Heart right ventricle (tissue), 16 donors: ENCODE measurements at regions not wholly inside any gene's neighbourhood (a gene's known extent, or its start where the extent isn't known, plus 50 kb on each side); places are given as distances from the start of the nearest gene placed in this dataset.

Experiments used
- ATAC-seq, 8 donors: fragments of 200-7000 bp; cut with Tn5 transposase; one replicate each; pipeline ENCODE4 v1.9.1; 2020; ENCODE audit warnings: mild to moderate bottlenecking in 8 of 8, moderate library complexity in 8 of 8, moderate number of reproducible peaks in 1 of 8
- DNase-seq, 2 donors: peaks; one replicate each; pipeline ENCODE4 v3.0.0-alpha.2; 2020
- H3K27ac ChIP-seq, 10 donors: fragments of 200-600 bp; sonication (generic) in 2 of 10; one replicate each; pipeline versions ENCODE4 v1.5.0 to v1.8.0; 2020 to 2022; ENCODE audit warnings: mild to moderate bottlenecking in 3 of 10
- H3K27me3 ChIP-seq, 7 donors: fragments of 200-600 bp; one replicate each; pipeline ENCODE4 v1.8.0; 2021 to 2022; ENCODE audit warnings: mild to moderate bottlenecking in 2 of 7
- H3K36me3 ChIP-seq, 9 donors: fragments of 200-600 bp; sonication (generic) in 1 of 9; one replicate each; pipeline versions ENCODE4 v1.5.0 to v1.8.0; 2020 to 2022; ENCODE audit warnings: mild to moderate bottlenecking in 2 of 9
- H3K4me1 ChIP-seq, 9 donors: fragments of 200-600 bp; sonication (generic) in 1 of 9; one replicate each; pipeline versions ENCODE4 v1.5.0 to v1.8.0; 2020 to 2022; ENCODE audit warnings: mild to moderate bottlenecking in 4 of 9
- H3K4me3 ChIP-seq, 10 donors: fragments of 200-600 bp; sonication (generic) in 2 of 10; one replicate each; pipeline versions ENCODE4 v1.5.0 to v1.8.0; 2020 to 2022; ENCODE audit warnings: mild to moderate bottlenecking in 7 of 10, moderate library complexity in 2 of 10
- H3K9me3 ChIP-seq, 11 donors: fragments of 200-600 bp in 10 of 11; sonication (generic) in 2 of 11; one replicate each; pipeline versions ENCODE4 v1.5.0 to v1.8.0; 2013 to 2022; ENCODE audit warnings: mild to moderate bottlenecking in 2 of 11, control low read depth in 1 of 11, moderate library complexity in 1 of 11
- CTCF ChIP-seq, 9 donors: fragments of 200-600 bp; sonication (generic) in 2 of 9; IDR thresholded peaks; one replicate each; pipeline versions ENCODE4 v1.5.0 to v1.8.0; 2021 to 2022; ENCODE audit warnings: antibody characterized with exemption in 9 of 9, mild to moderate bottlenecking in 5 of 9, moderate library complexity in 1 of 9
- WGBS, 2 donors: extraction: QIAGEN DNeasy Blood & Tissue Kit; methylation state at CpG; one replicate each; pipeline ENCODE4 v1.1.7; 2013; ENCODE audit warnings: inconsistent platforms in 1 of 2; 5-methylcytosine and 5-hydroxymethylcytosine counted together
- intact Hi-C, 10 donors: fragments of 100-400 bp; cut with DNase I; formaldehyde crosslinking; loops; one replicate each; pipeline versions ENCODE4 v1.11.1 to v1.14.2; 2022
- donor health status: Arrhythmogenic right ventricular cardiomyopathy.
- donor health status: ischemic (EF 13 %, LVEDD 7.1; RV severe dilation, severe dysfunction).
- donor health status: healthy with polysubstance abuse.
- donor health status: DM: no; HTN: yes; CAD: no.
- donor health status: DM: no; HTN: no; CAD: no.
- donor health status: ischemic (EF 25% LVEDD 6.9; RV normal size, moderate dysfunction).
- donor health status: ischemic (EF 25% LVEDD 5.7; RV mildly dilated, moderate dysfunction).
- donor health status: healthy.
- donor health status: DM: yes; HTN: yes; CAD: no.
- donor health status: Ischemic cardiomyopathy.
- donor health status: ischemic (EF 35%, LVEDD 5.7; RV mildly dilated, moderate dysfunction).
- donor health status: nonischemic (EF 11% LVEDD 7.7; RV severe dilation, severe dysfunction).
- donor health status: DM: yes; HTN: yes; CAD: no.
- donor health status: PGD.
- donor health status: ischemic (EF 29% LVEDD 5.4; RV normal size, mild dysfunction).
- donor health status: nonischemic (EF 23%, LVEDD 6.1; RV moderate dilation, normal function).

GRCh38 chr12:19052689-19053088 lies 76.8 kb upstream of the PLEKHA5 start:
- ATAC-seq (no peak), DNase-seq (no peak)
- Histone ChIP-seq H3K9me3 (peaks cover 0 to 7% (median 0%) of the 10 kb centered on the region in 11 donors), H3K27me3 (no peaks in the 10 kb centered on the region), H3K36me3 (no peaks in the 10 kb centered on the region), H3K27ac (no peak overlapping the region), H3K4me1 (peaks cover 0 to 4% (median 0%) of the 10 kb centered on the region in 9 donors), H3K4me3 (no peak overlapping the region)
- no peak for TF ChIP-seq CTCF (IDR thresholded peaks at IDR 0.05)
- 37 to 61% methylated on average over 2 of the region's 2 CpGs for WGBS, 2 donors
- intact Hi-C loops, result no loop called here

- H3K36me3 ChIP-seq, result no peaks in the 10 kb centered on the region
- H3K27me3 ChIP-seq, result no peaks in the 10 kb centered on the region
- intact Hi-C loops, result no loop called here
- DNase-seq (no peak), ATAC-seq (no peak)
- 86 to 98% methylated on average over 1 of the region's 1 CpG for WGBS, 2 donors
- no peak overlapping the region for H3K27ac ChIP-seq
- H3K4me1 ChIP-seq, result peaks cover 0 to 4% (median 0%) of the 10 kb centered on the region in 9 donors
- H3K9me3 ChIP-seq, result peaks cover 0 to 7% (median 0%) of the 10 kb centered on the region in 11 donors
- H3K4me3 ChIP-seq, result no peak overlapping the region
- TF ChIP-seq CTCF (IDR thresholded peaks at IDR 0.05), result no peak
Observed at GRCh38 chr12:19053218-19053617, 76.3 kb upstream of the PLEKHA5 start.

GRCh38 chr12:19054035-19054434 lies 75.5 kb upstream of the PLEKHA5 start:
- Histone ChIP-seq H3K9me3 (peaks cover 0 to 7% (median 0%) of the 10 kb centered on the region in 11 donors), H3K4me1 (peaks cover 0 to 12% (median 6%) of the 10 kb centered on the region in 9 donors), H3K4me3 (no peak overlapping the region), H3K27me3 (no peaks in the 10 kb centered on the region), H3K27ac (no peak overlapping the region), H3K36me3 (no peaks in the 10 kb centered on the region)
- WGBS, 2 donors, result 91 to 96% methylated on average over 1 of the region's 1 CpG
- intact Hi-C loops, result no loop called here
- DNase-seq (no peak), ATAC-seq (no peak)
- TF ChIP-seq CTCF (IDR thresholded peaks at IDR 0.05), result no peak

GRCh38 chr12:19055589-19055988 lies 73.9 kb upstream of the PLEKHA5 start:
- no peaks in the 10 kb centered on the region for H3K36me3 ChIP-seq
- ATAC-seq, result no peak
- H3K4me3 ChIP-seq, result no peak overlapping the region
- no peaks in the 10 kb centered on the region for H3K9me3 ChIP-seq
- no peak for DNase-seq
- no peak for TF ChIP-seq CTCF (IDR thresholded peaks at IDR 0.05)
- intact Hi-C loops, result no loop called here
- peaks cover 0 to 15% (median 7%) of the 10 kb centered on the region in 9 donors for H3K4me1 ChIP-seq
- 91 to 93% methylated on average over 4 of the region's 4 CpGs for WGBS, 2 donors
- no peak overlapping the region for H3K27ac ChIP-seq
- no peaks in the 10 kb centered on the region for H3K27me3 ChIP-seq
